H1 (cell line): ENCODE measurements at regions not wholly inside any gene's neighbourhood (a gene's known extent, or its start where the extent isn't known, plus 50 kb on each side); places are given as distances from the start of the nearest gene placed in this dataset.
"Not testable (repeated sequence)": the region's sequence is repeated elsewhere in the genome, so short reads cannot be mapped to it uniquely, and the experiment has no call there.

ENCODE experiments used
- CTCF ChIA-PET: fragments of 300-600 bp; sonication (Branson Sonifier 250); formaldehyde crosslinking; loops from one replicate; lab custom pipeline; 2021; ENCODE audit not compliant: partially characterized antibody; lab: Charles Lee
- POLR2A ChIA-PET: fragments of 300-600 bp; sonication (Branson Sonifier 250); formaldehyde crosslinking; loops from one replicate; lab custom pipeline; 2021; ENCODE audit warnings: inconsistent platforms; ENCODE audit not compliant: partially characterized antibody; lab: Charles Lee
- DNase-seq, 2 experiments: peaks; one replicate each; pipeline versions ENCODE4 v3.0.0 to v3.0.0-alpha.2; 2010 to 2022; ENCODE audit warnings: low spot score in 2 of 2, low read depth in 1 of 2, mixed read lengths in 1 of 2
- FAIRE-seq: peaks from 2 replicates; lab custom pipeline; 2011; peaks lifted over from hg19 to GRCh38; lab: Jason Lieb, UNC
- H2AFZ ChIP-seq: 2 replicates; pipeline ENCODE4 v1.8.1; 2012; ENCODE audit warnings: low read length, inconsistent platforms
- H2AK5ac ChIP-seq: 2 replicates; pipeline ENCODE4 v1.6.1; 2013; ENCODE audit warnings: low read depth, low read length
- H2BK120ac ChIP-seq: replicated peaks from 2 replicates; pipeline ENCODE3; 2013; ENCODE audit warnings: low read depth, low read length, inconsistent platforms
- H2BK12ac ChIP-seq: 2 replicates; pipeline ENCODE4 v1.6.1; 2013; ENCODE audit warnings: low read depth, low read length
- H2BK15ac ChIP-seq: 2 replicates; pipeline ENCODE4 v1.6.1; 2013; ENCODE audit warnings: low read length
- H2BK20ac ChIP-seq: 2 replicates; pipeline ENCODE4 v1.6.1; 2013; ENCODE audit warnings: low read length
- H2BK5ac ChIP-seq: 2 replicates; pipeline ENCODE4 v1.6.1; 2013; ENCODE audit warnings: low read depth, low read length
- H3K14ac ChIP-seq: 2 replicates; pipeline ENCODE4 v1.6.1; 2013; ENCODE audit warnings: inconsistent platforms; ENCODE audit not compliant: insufficient read length
- H3K18ac ChIP-seq: 2 replicates; pipeline ENCODE4 v1.6.1; 2013; ENCODE audit warnings: low read length; ENCODE audit errors: extremely low read depth
- H3K23ac ChIP-seq: 2 replicates; pipeline ENCODE4 v1.6.1; 2013; ENCODE audit warnings: inconsistent platforms; ENCODE audit not compliant: insufficient read length
- H3K23me2 ChIP-seq: 2 replicates; pipeline ENCODE4 v1.6.1; 2013; ENCODE audit warnings: low read depth, low read length
- H3K27ac ChIP-seq: 2 replicates; pipeline ENCODE4 v1.6.1; 2011; ENCODE audit warnings: low read depth, low read length, inconsistent platforms
- H3K27me3 ChIP-seq, 4 experiments: replicated peaks in 1 of 4; 1 replicate in 1 of 4; 2 replicates in 3 of 4; pipeline versions ENCODE4 v1.6.1 to v1.8.1; 2011 to 2013; ENCODE audit warnings: low read length in 3 of 4, mild to moderate bottlenecking in 3 of 4, inconsistent platforms in 2 of 4, mixed read lengths in 2 of 4, moderate library complexity in 1 of 4; ENCODE audit not compliant: control insufficient read depth in 3 of 4, insufficient read depth in 3 of 4; ENCODE audit errors: extremely low read depth in 1 of 4
- H3K36me3 ChIP-seq, 4 experiments: 2 replicates each; pipeline versions ENCODE4 v1.6.1 to v1.8.1; 2011 to 2013; ENCODE audit warnings: mild to moderate bottlenecking in 4 of 4, low read length in 3 of 4, moderate library complexity in 2 of 4, control low read depth in 1 of 4, inconsistent platforms in 1 of 4; ENCODE audit not compliant: insufficient read depth in 4 of 4, control insufficient read depth in 2 of 4
- H3K4ac ChIP-seq: replicated peaks from 2 replicates; pipeline ENCODE3; 2013; ENCODE audit warnings: low read length, low read depth, mixed read lengths, inconsistent platforms; ENCODE audit not compliant: insufficient read length
- H3K4me1 ChIP-seq, 4 experiments: replicated peaks in 1 of 4; 1 replicate in 1 of 4; 2 replicates in 3 of 4; pipeline versions ENCODE4 v1.6.1 to v1.8.1; 2011 to 2013; ENCODE audit warnings: low read length in 3 of 4, inconsistent platforms in 2 of 4, mixed read lengths in 1 of 4; ENCODE audit not compliant: insufficient read depth in 4 of 4, control insufficient read depth in 3 of 4
- H3K4me2 ChIP-seq, 2 experiments: 2 replicates each; pipeline versions ENCODE4 v1.6.1 to v1.8.1; 2011 to 2013; ENCODE audit warnings: low read depth in 2 of 2, low read length in 2 of 2, control low read depth in 1 of 2, inconsistent platforms in 1 of 2, mild to moderate bottlenecking in 1 of 2; ENCODE audit not compliant: insufficient read depth in 1 of 2
- H3K4me3 ChIP-seq, 4 experiments: fragments of 200-600, 300-600 bp in 1 of 4; sonication (generic), shearing (Covaris generic), sonication (Bioruptor Twin) in 1 of 4; 2 replicates each; pipeline versions ENCODE4 v1.5.1 to v1.8.1; 2011 to 2016; ENCODE audit warnings: low read length in 4 of 4, low read depth in 3 of 4, control low read depth in 2 of 4, inconsistent platforms in 2 of 4, mild to moderate bottlenecking in 2 of 4, mixed read lengths in 1 of 4, moderate library complexity in 1 of 4; ENCODE audit not compliant: insufficient read depth in 2 of 4; ENCODE audit errors: extremely low read depth in 1 of 4
- H3K56ac ChIP-seq: replicated peaks from 2 replicates; pipeline ENCODE3; 2013; ENCODE audit warnings: low read depth, mild to moderate bottlenecking, mixed read lengths, low read length, inconsistent platforms; ENCODE audit not compliant: insufficient read length
- H3K79me1 ChIP-seq: 2 replicates; pipeline ENCODE4 v1.6.1; 2013; ENCODE audit warnings: low read depth, low read length, control low read depth
- H3K79me2 ChIP-seq, 2 experiments: 2 replicates each; pipeline versions ENCODE4 v1.6.1 to v1.8.1; 2012 to 2013; ENCODE audit warnings: low read length in 2 of 2, mild to moderate bottlenecking in 2 of 2, inconsistent platforms in 1 of 2; ENCODE audit not compliant: insufficient read depth in 2 of 2, control insufficient read depth in 1 of 2
- H3K9ac ChIP-seq, 4 experiments: replicated peaks in 1 of 4; 1 replicate in 1 of 4; 2 replicates in 3 of 4; pipeline versions ENCODE4 v1.6.1 to v1.8.1; 2011 to 2013; ENCODE audit warnings: low read depth in 3 of 4, low read length in 3 of 4, control low read depth in 2 of 4, mild to moderate bottlenecking in 2 of 4, moderate library complexity in 2 of 4, inconsistent platforms in 1 of 4; ENCODE audit errors: extremely low read depth in 1 of 4
- H3K9me3 ChIP-seq, 2 experiments: 2 replicates each; pipeline versions ENCODE4 v1.6.1 to v1.8.1; 2012 to 2013; ENCODE audit warnings: mild to moderate bottlenecking in 2 of 2, moderate library complexity in 2 of 2, control low read depth in 1 of 2, inconsistent platforms in 1 of 2, low read depth in 1 of 2, low read length in 1 of 2, mixed read lengths in 1 of 2; ENCODE audit not compliant: insufficient read depth in 2 of 2
- H4K20me1 ChIP-seq, 2 experiments: replicated peaks in 1 of 2; 2 replicates each; pipeline versions ENCODE3 to v1.8.1; 2011 to 2013; ENCODE audit warnings: inconsistent platforms in 2 of 2, low read length in 2 of 2, mild to moderate bottlenecking in 1 of 2; ENCODE audit not compliant: insufficient read depth in 2 of 2, control insufficient read depth in 1 of 2
- H4K5ac ChIP-seq: 2 replicates; pipeline ENCODE4 v1.6.1; 2013; ENCODE audit warnings: low read length, low read depth, mixed read lengths, inconsistent platforms; ENCODE audit not compliant: insufficient read length
- H4K8ac ChIP-seq: 2 replicates; pipeline ENCODE4 v1.8.0; 2013; ENCODE audit warnings: mild to moderate bottlenecking, moderate library complexity, low read length, inconsistent platforms; ENCODE audit not compliant: insufficient read depth; ENCODE audit errors: extremely low read depth
- H4K91ac ChIP-seq: replicated peaks from 2 replicates; pipeline ENCODE3; 2013; ENCODE audit warnings: low read length, mixed read lengths, inconsistent platforms; ENCODE audit not compliant: insufficient read length
- WGBS, 2 experiments: shearing (Covaris generic) in 1 of 2; methylation state at CpG; one replicate each; pipeline versions ENCODE4 v1.1.6 to v1.1.7; 2013 to 2015; ENCODE audit warnings: low lambda C conversion rate in 2 of 2, mixed read lengths in 2 of 2, inconsistent platforms in 1 of 2, low coverage in 1 of 2, missing lambda C conversion rate in 1 of 2; ENCODE audit not compliant: insufficient replicate concordance in 2 of 2, insufficient coverage in 1 of 2, insufficient read length in 1 of 2; ENCODE audit errors: extremely low coverage in 1 of 2, missing lambda C conversion rate in 1 of 2; 5-methylcytosine and 5-hydroxymethylcytosine counted together

GRCh38 chr4:3884261-3884660 lies 118.1 kb downstream of the ADRA2C start:
- FAIRE-seq, H3K27ac ChIP-seq, H4K8ac ChIP-seq: not testable (repeated sequence)

More at GRCh38 chr4:3884261-3884660, 118.1 kb downstream of the ADRA2C start:
- H2BK5ac ChIP-seq, H3K79me1 ChIP-seq, H2BK12ac ChIP-seq, H3K4me2 ChIP-seq, H3K9me3 ChIP-seq, H3K23me2 ChIP-seq, H3K14ac ChIP-seq, H3K79me2 ChIP-seq, H3K27me3 ChIP-seq, H3K56ac ChIP-seq, H2AK5ac ChIP-seq, H4K91ac ChIP-seq, H2BK15ac ChIP-seq, H4K5ac ChIP-seq, H2AFZ ChIP-seq, H2BK120ac ChIP-seq, H2BK20ac ChIP-seq, POLR2A ChIA-PET, DNase-seq, H3K4ac ChIP-seq, H3K18ac ChIP-seq, H3K36me3 ChIP-seq, H3K4me1 ChIP-seq, H3K23ac ChIP-seq, H3K4me3 ChIP-seq, H3K9ac ChIP-seq, H4K20me1 ChIP-seq: not testable (repeated sequence)
- 86% methylated on average over 5 of the region's 5 CpGs; no CpG with 5 or more reads in 1 of the 2 experiments for WGBS, 2 experiments
- CTCF ChIA-PET, result interaction anchor here (1.6 kb wide), 1 partner anchor 58 kb away, joined by 4 read pairs; no protein-coding TSS in a partner anchor
